Activated CD4-positive, alpha-beta T cell treated with anti-CD3 and anti-CD28 coated beads, Interleukin-2, Interleukin-6, amounts not matched to agents 100 ng/mL and 50 ng/mL, durations not matched to agents 16 hours and 8 hours (primary cell): ENCODE measurements at regions not wholly inside any gene's neighbourhood (a gene's known extent, or its start where the extent isn't known, plus 50 kb on each side); places are given as distances from the start of the nearest gene placed in this dataset.
A peak's percentile ranks its signal among the peaks of the same experiment; 100 is the strongest.

Experiments used
- DNase-seq: peaks from one replicate; pipeline ENCODE4 v3.0.0-alpha.2; 2020

DNA sequence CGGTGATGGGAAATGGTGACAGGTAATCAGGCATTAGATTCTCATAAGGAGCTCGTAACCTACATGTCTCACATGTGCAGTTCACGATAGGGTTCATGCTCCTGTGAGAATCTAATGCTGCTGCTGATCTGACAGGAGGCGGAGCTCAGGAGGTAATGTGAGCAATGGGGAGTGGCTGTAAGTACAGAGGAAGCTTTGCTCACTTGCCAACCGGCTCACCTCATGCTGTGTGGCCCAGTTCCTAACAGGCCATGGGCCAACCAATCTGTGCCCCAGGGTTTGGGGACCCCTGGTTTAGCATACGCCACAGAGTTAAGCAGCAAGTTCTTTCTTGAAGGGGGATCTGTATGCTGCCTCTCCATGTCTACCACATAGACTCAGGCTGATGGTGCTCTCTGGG lies 133.1 kb downstream of the IQUB start:
- DNase-seq = no peak

DNA sequence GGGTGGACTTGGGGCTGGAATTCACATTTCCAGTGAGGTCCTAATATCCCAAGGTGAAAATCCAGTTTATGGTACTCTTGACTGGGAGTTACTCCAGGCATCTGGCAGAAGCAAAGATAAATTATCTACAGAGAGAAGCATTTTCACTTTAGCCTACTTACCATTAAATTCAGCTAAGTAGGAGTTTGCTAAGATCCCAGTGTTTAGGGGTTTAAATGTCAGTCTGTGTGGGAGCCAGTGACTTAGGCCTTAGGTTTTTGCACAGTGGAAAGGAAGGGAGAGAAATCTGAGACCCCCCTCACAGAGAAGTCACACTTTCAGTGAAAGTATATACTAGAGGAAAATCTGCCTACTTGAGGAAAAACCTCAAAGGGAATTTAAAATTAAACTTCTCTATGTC lies 134.2 kb downstream of the IQUB start:
- DNase-seq = no peak

DNA sequence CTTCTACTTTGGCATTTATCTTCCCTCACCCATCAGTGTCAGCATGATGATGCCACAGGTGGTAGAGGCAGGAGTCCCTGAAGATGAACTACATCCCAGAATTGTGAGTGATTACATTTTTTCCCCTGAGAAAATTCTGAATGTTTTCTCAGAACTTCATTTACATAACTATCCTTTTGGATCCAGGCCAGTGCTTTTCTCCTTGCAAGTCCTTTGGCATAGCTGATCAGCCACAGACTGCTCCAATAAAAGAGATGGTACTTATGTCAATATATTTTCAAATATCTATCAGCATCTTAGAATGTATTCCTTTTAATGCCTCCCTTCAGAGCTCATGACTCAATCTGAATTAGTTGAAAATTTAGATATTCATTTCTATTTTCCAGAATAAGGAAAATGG lies 135.5 kb downstream of the IQUB start:
- DNase-seq = no peak

DNA sequence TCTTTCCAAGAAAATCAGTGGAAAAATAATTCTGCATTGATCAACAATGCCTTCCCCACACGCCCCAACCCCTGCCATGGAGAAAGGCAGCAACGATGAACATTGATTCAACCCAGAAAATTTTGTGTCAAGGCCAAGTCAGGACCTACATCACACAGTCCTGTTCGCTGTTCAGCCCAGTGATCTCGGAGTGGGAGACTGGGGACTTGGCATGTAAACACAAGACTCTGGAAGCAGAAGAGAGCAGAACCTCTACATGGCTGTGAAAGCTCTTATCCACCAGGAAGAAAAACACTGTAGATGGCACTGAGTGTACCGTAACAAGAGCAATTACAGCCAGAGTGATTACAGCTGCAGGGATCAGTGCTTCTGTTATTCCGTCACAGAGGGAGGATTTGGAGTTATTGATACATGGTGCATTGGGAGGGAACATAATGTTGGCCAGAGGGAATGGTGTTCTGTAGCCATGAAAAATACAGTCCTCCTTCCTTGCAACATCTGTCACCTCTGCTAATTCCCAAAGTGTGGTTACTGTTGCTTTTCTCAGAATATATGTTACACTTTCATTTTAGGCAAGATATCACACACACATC lies 136.6 kb downstream of the IQUB start:
- DNase-seq = no peak

DNA sequence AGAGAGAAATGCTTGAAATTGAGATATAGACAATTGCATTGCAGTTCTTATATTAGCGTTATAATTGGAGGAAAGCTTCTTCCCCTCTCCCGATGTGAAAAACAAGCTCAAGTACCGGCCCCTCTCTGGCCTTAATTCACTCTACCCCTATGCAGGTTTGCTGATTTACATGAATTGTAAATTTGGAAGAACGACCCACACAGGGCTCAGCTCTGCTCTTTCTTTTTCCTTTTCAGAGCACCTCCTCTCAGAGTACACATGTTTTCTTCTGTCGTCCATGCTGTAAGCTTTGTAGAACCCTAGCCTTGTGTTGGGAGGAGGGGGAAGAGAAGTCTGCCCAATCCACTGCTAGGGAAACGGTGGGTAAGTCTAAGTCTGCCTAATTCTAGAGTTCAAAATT lies 140.8 kb downstream of the IQUB start:
- DNase-seq = no peak

DNA sequence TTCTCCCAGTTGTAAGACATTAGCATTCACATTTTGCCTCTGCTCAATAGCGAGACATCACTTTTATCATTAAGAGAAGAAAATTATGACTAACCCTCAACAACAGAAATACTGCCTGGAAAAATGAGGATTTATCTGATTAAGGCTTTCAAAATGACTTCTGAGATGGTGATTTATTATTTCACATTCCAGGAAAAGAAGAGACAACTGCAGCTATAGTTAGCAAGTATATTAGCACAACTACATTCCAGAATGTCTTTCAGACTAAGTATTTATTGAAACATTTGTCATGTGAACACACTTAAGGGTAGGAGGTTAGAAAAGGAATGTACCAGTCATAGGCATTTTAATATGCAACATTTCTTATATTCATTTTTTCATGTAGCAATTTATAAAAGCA lies 162.0 kb downstream of the IQUB start:
- DNase-seq = no peak

DNA sequence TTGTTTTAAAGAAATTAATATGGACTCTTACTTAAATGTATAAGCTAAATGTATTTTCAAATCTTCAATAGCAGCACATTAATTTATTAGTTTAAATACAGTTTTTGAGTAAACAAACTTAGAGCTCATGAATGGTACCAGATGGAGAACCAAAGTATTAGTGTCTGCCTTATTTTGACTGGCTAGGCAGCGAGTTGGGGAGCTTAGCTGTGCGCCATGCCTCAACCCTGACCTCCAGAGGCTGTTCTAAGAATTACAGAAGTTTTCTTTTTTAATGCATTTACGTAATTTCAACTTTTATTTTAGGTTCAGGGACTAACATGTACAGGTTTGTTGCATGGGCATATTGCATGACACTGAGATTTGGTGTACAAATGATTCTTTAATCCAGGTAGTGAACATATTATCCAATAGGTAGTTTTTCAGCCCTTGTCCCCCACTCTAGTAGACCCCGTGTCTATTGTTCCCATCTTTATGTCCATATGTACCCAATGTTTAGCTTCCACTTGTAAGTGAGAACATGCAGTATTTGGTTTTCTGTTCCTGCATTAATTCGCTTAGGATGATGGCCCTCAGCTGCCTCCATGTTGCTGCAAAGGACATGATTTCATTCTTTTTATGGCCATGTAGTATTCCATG lies 166.8 kb downstream of the IQUB start:
- peak; percentile 41 for DNase-seq

DNA sequence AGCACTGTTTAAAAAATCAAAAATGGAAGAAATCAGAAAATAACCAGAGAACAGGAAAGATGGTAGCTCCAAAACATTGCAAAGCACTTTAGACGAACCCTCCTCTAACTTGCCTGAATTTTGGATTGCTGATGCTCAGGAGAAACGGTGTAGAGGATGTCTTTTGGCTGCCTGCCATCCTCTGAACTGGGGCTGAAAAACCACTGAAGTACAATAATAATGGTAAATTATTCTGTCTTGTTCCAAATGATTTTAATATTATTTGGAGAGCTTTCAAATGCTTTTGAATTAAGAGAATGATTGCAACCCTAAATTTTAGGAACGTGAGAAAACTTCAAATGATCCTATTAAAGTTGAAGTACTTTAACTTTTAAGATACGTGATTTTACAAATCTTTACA lies 167.3 kb upstream of the SLC13A1 start:
- no peak for DNase-seq

DNA sequence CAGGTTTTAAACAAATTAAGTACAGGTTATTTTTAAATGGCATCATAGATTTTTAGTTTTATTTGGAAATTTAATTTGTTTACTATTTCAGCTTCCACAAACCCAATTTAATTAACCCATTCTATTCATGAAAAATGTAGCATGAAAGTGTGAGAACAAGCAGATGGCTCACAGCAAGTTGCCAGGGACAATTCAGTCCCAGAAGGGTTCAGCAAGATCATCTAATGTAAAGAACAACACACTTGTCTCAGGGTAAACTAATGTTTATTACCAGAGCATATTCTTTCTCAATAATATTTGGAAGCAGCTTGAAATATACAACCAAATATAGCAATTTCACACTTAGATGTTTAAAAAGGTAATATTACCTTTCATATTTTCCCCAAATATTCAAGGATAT lies 166.9 kb upstream of the SLC13A1 start:
- no peak for DNase-seq

DNA sequence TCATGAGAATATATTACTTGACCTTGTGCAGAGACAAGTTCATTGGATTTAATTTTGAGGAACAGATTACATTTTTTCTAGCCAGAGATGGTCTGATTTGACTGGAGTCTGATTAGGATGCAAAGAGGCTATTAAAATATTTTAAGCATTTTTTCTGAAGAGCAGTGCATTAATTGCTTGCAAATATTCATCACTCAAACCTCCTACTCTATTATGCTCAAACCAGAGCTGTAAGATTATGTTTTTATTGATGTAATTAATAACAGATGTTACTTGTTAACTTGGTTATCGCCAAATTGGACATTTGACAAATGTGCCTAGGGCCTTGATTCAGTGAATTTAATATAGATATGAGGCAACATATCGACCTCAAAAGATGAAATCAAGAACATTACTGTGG lies 160.9 kb upstream of the SLC13A1 start:
- no peak for DNase-seq

DNA sequence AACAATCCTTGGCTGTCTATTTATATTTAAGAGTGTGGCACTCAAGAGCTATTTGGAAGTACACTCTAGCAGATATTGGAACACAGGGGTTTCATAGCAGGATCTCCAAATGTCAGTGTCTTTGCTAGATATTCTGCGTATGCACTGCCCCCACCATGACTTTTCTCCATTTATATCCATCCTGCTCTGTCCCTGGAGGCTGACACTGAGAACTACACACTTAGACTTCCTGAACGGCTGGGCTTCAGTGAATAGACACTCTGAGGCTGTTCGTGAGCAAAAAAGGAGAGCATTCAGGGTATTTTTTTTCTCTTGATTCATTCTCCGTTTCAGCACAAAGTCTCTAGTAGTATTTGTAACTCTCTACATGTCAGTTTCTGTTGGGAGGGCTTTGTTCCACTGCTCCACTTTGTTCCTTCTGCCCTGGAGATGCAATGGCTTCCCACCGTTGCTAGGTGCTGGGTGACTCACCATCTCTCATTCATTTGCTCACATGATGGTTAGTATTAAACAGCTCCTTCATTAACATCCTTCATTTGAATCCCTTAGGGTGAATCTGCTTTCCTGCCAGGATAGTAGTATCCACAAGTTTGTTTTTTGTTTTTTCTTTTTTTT lies 155.9 kb upstream of the SLC13A1 start:
- DNase-seq = no peak

DNA sequence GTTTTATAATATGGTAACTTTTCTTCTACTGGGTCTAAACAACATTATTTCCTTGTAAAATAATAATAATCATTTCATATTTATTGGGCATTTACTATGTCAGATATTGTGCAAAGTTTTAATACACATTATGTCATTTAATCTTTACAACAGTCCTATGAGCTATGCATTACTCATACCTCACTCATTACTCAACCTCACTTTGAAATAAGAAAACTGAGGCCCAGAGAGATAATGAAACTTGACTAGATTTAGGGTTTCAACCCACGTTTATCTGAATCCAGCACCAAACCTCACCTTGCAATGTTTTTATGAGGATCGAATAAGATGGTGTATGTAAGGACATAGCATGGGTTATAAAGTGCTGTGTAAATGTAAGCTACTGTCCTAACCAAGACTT lies 153.2 kb upstream of the SLC13A1 start:
- no peak for DNase-seq

DNA sequence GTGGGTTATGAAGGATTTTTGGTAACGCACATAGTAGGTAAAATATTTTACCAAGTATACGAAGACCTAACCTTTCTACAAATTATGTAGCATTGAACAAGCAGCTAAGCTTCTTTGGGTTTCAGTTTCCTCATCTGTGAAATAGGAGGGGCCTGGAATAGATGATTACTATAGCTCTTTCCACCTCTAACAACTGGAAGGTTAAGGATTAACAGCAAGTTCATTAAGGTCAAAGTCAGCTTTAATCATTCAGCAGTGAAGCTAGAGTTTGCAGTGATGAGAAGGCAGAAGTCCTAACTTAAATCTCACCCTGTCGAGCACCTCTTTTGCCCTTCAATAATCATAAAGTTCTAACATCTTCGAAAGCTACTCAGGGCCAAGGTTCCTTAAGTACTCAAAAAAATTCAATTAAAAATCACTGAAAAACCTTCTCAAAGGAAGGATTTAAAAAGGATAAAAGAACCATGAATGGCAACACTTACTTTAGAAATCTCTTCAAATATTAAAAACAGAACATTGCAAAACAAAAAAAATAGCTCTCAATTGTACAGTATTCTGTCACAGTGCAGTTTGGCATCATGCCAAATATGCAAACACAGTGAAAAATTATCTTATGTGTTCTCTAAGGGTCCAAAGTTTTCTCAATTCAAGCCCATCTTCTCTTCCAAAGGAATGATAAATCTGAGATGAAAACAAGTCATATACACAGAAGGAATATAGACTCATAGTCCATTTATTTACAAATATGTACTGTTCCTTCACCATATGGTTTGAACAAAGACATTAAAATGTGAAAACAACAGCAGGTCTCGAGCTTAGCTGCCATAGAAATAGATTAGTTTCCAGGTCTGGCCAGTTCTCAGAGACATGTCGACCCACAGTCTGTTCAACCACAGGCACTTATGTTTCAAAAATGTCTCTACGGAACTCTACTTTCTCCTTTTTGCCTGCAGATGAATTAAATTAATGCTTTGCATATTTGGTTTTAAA lies 152.0 kb upstream of the SLC13A1 start:
- DNase-seq = no peak

DNA sequence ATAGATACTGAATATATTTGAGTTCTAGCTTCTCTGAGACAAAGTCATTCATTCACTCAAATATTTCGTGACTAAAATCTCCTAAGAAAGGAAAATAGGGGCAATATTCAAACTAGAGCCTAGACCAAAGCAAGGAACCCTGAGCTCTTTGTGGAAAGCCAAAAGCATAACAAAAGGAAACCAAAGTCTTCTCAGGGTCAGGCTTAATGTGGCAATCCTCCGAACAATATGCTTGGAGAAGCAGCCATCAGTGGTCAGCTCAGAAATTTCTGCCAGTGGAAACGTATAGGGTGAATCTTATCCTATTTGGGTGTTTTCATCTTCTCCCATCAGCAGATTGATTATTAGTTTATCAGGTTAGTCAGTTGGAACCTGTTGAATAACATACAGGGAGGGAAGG lies 151.3 kb upstream of the SLC13A1 start:
- DNase-seq = no peak

DNA sequence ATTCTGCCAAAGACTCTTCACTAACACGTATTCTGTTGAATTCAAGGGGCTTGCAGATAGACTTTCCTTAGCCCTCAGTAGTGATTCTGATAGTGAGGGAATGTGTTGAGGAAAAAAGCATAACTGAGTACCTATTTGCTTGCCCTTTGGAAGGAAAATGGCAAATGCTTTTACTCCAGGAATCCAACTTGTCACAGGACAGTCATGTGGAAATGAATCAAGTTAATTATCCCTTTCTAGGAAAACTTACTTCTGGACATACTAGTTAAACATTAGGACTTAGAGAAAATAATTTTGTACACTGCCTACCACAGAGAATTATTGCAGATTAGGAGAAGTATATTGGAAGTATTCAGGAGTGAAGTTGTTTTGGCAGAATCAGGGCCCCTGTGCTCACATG lies 148.9 kb upstream of the SLC13A1 start:
- no peak for DNase-seq

DNA sequence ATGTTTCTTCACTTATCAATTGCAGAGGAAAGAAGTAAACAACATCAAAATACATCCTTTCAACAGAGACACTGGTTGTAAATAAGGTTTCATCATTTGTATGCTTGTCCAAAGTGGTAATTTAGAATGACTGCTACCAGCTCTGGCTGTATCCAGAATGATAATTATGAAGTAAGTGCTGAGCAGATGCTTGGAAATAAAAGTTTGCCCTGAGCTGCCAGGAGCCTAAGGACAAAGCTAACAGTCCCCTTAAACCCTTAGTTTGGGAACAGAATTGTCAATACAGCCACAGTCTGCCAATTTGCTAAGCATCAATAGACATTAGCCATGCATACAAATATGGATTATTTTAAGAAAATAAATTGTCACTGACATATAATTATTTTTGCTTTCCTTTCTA lies 147.0 kb upstream of the SLC13A1 start:
- DNase-seq = no peak

DNA sequence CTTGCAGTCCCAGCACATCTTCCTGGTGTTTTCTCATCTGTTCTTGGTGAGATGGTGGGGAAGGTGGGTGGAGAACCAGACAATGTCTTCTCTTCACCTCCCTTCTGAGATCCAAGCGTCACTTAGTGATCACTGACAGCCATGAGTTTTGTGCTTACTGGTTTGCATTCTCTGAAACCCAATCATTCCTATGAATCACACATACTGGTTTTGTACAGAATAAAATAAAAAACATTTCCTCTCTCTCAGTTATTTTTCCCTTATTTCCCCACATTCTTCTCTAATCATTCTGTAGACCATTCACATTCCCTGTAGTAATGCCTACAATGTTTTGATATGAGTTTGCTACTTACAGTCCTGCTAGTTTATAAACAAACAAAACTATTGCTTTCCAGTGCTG lies 143.8 kb upstream of the SLC13A1 start:
- no peak for DNase-seq

DNA sequence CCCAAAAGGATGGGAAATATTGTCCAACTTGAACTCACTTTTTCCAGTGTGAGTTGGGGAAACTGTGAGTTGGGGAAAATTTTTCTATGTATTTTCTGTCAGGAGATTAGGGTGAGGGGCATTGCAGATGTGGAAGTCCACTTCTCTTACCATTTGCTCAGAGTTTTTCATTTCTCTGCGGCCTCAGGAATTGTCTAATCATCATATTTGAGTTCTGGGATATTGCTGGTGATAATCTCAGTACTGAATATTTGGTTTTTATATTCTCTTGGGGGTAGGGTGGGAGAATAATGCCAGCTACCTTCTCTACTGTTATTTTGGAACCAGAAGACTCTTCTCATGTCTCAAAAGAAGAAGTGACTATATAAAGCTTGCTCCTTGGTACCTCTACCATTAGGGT lies 141.3 kb upstream of the SLC13A1 start:
- no peak for DNase-seq

DNA sequence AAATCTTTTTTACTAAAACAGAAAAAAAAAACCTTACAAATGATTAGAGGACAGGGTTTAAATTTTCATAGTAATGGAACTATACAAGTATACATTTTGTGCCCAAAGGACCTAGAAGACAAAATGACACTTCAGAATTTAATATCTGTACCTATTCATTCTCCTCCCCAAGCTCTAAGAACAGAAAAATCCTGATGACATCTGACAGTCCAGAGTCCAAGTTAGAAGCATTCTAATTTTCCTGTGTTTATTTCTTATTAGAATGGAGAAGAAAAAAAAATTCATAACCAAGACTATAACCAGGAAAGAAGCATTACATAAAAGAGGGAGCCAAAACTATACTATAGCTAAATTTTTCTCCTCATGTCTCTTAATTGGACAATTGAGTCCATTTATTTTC lies 138.9 kb upstream of the SLC13A1 start:
- no peak for DNase-seq

DNA sequence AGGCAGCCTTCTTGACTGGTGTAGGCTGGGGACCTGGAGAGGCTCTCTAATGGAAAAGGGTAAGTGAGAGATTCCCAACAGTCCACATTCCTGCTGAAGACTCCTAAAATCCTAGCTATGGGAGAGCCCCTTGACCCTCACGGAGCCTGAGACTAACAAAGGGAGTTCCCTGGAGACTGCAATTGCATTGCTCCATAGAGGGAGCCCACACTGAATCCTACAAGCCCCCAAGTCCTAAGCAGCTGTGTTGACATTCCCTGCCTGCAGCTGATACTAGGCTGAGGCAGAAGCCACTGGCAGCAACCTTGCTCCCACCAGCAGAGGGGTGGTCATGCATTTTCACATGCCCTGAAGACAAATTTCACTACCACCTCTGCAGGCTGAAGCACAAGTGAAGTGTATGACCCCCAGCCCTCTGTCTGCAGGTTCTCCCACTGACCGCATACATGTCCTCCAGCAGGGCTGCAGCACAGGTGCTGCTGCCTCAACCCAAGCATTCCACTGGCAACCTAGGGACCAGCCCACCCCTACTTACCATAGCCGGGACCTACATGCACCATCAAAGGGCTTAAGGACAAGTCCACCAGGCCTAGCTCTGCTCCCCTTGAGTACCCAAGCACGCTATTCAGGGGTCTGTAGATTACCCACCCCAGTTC lies 130.3 kb upstream of the SLC13A1 start:
- DNase-seq = no peak

DNA sequence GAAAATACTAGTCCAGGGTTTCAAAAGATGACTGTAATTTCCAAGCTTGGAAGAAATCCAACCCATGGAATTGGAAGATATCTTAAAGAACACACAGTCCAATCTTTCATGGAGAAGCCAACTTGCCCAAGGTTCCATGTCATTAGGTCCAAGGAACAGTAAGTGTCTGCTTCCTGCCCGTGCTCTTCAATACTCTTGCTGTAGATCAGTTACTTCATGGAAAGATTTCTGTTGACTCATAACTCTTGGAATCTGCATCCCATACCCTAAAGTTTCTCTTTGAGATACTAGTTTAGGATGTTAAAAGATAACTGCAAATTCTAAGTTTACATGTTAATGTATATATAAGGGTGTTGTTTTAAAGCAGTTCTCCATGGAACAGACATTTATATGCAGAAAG lies 127.9 kb upstream of the SLC13A1 start:
- DNase-seq = no peak

DNA sequence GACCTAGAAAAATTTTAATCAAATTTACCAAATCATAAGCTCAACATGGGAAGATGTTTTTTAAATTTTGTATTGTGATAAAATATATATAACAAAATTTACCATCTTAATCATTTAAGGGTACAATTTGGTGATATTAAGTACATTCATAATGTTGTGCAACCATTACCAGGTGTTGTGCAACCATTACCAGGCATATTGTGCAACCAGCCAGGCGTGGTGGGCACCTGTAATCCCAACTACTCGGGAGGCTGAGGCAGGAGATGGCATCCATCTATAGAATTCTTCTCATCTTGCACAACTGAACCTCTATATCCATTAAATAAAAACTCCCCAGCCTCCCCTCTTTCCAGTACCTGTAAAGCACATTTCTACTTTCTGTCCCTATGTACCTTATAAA lies 124.5 kb upstream of the SLC13A1 start:
- no peak for DNase-seq

DNA sequence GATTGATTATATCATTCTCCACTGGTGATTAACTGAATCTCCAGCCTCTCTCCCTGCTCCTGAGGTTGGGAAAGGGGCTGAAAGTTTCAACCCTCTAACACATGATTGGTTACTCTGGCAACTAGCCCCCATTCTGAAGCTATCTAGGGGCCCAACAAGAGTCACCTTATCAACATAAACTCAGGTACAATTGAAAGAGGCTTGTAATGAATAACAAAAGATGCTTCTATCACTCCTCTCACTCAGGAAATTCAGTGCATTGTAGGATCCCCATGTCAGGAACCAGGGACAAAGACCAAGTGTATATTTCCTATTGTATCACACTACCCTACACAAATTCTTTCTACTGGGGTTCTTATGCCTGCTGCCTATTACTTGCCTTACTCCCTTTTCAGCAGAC lies 123.9 kb upstream of the SLC13A1 start:
- DNase-seq = no peak
